KMS-11 (cell line): ENCODE measurements at regions not wholly inside any gene's neighbourhood (a gene's known extent, or its start where the extent isn't known, plus 50 kb on each side); places are given as distances from the start of the nearest gene placed in this dataset.

ENCODE experiments used
- H2AFZ ChIP-seq: fragments of 200-600 bp; sonication (generic); 2 replicates; pipeline ENCODE4 v1.6.1; 2016; ENCODE audit warnings: antibody characterized with exemption, mixed run types, low read depth
- H3K27ac ChIP-seq: fragments of 200-600 bp; sonication (generic); 2 replicates; pipeline ENCODE4 v1.6.1; 2016; ENCODE audit warnings: mild to moderate bottlenecking, mixed run types
- H3K27me3 ChIP-seq: fragments of 200-600 bp; sonication (generic); 2 replicates; pipeline ENCODE4 v1.6.1; 2017; ENCODE audit warnings: mild to moderate bottlenecking, low read depth, mixed run types, moderate library complexity; ENCODE audit not compliant: insufficient read depth
- H3K36me3 ChIP-seq: fragments of 200-600 bp; sonication (generic); 2 replicates; pipeline ENCODE4 v1.6.1; 2017; ENCODE audit warnings: mild to moderate bottlenecking, mixed run types; ENCODE audit not compliant: insufficient read depth
- H3K4me1 ChIP-seq: fragments of 200-600 bp; sonication (generic); 2 replicates; pipeline ENCODE4 v1.6.1; 2016; ENCODE audit warnings: mild to moderate bottlenecking, low read depth, mixed run types; ENCODE audit not compliant: poor library complexity, severe bottlenecking
- H3K4me2 ChIP-seq: fragments of 200-600 bp; sonication (generic); 2 replicates; pipeline ENCODE4 v1.7.0; 2016; ENCODE audit warnings: mild to moderate bottlenecking, mixed run types
- H3K4me3 ChIP-seq: fragments of 200-600 bp; sonication (generic); IDR thresholded peaks from 2 replicates; pipeline ENCODE4 v1.6.1; 2017; ENCODE audit warnings: low read depth, low read length, mixed read lengths; ENCODE audit not compliant: insufficient read depth
- H3K79me2 ChIP-seq: fragments of 200-600 bp; sonication (generic); 2 replicates; pipeline ENCODE4 v1.6.1; 2016; ENCODE audit warnings: low read depth, mixed run types; ENCODE audit not compliant: insufficient read depth
- H3K9ac ChIP-seq: fragments of 200-600 bp; sonication (generic); 2 replicates; pipeline ENCODE4 v1.6.1; 2016; ENCODE audit warnings: mild to moderate bottlenecking, mixed run types
- H4K20me1 ChIP-seq: fragments of 200-600 bp; sonication (generic); 2 replicates; pipeline ENCODE4 v1.6.1; 2016; ENCODE audit warnings: mild to moderate bottlenecking, mixed run types; ENCODE audit not compliant: insufficient read depth
- TF ChIP-seq, protein P1 (sequence below): fragments of 200-600 bp; sonication (generic); conservative IDR thresholded peaks from 2 replicates; pipeline ENCODE4 v1.6.1; 2017; ENCODE audit warnings: low read depth, mild to moderate bottlenecking, antibody characterized with exemption, low read length, moderate library complexity, mixed read lengths

DNA sequence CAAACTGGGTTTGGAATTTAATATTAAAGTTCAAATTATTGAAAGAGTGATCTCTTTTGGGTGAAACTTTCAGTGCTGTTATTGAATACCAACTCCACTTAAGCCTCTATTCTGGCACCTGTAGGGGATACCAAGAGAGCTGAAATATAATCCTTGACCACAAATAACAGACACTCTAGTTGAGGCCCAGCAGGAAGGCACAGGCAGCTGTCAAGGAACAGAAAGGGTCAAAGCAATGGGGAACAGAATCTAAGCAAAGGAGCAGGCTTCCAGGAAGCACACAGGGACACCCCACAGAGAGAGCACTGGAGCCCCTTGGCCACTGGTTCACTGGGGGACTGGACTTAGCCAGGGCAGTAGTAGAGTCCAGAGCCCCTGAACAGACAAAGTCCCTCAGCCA is 120.9 kb upstream of the SFSWAP start:
- no peaks in the 10 kb centered on the region for H3K4me1 ChIP-seq
- H4K20me1 ChIP-seq: no peaks in the 10 kb centered on the region
- H3K27me3 ChIP-seq: no peaks in the 10 kb centered on the region
- H3K79me2 ChIP-seq: no peaks in the 10 kb centered on the region
- no peak overlapping the region for H3K9ac ChIP-seq
- no peak overlapping the region for H3K4me2 ChIP-seq
- no peaks in the 10 kb centered on the region for H3K36me3 ChIP-seq
- no peak overlapping the region for H3K4me3 ChIP-seq
- H2AFZ ChIP-seq: no peak overlapping the region
- no peak overlapping the region for H3K27ac ChIP-seq
- TF ChIP-seq, protein P1, sequence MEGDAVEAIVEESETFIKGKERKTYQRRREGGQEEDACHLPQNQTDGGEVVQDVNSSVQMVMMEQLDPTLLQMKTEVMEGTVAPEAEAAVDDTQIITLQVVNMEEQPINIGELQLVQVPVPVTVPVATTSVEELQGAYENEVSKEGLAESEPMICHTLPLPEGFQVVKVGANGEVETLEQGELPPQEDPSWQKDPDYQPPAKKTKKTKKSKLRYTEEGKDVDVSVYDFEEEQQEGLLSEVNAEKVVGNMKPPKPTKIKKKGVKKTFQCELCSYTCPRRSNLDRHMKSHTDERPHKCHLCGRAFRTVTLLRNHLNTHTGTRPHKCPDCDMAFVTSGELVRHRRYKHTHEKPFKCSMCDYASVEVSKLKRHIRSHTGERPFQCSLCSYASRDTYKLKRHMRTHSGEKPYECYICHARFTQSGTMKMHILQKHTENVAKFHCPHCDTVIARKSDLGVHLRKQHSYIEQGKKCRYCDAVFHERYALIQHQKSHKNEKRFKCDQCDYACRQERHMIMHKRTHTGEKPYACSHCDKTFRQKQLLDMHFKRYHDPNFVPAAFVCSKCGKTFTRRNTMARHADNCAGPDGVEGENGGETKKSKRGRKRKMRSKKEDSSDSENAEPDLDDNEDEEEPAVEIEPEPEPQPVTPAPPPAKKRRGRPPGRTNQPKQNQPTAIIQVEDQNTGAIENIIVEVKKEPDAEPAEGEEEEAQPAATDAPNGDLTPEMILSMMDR: no peak

DNA sequence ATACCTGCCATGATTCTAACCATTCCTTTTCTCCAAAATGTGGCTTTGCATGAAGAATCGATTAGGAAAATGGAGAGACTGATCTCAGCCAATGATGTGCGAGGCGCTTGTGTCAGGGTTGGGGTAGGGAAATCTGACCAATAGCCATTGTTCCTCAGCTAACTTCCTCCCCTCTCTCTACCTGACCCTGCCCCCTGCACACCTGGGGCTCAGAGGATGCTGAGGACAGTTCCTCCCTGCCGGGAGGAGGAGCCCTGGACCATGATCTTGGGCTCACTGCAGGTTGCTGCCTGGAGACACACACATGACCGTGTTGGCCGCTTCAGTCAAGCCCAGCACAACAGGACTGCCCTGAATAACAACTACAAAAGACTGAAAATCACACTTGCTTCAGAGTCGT is 119.8 kb upstream of the SFSWAP start:
- H3K79me2 ChIP-seq: no peaks in the 10 kb centered on the region
- peaks cover 6% of the 10 kb centered on the region; the same call in 1 of the 2 replicates for H3K27me3 ChIP-seq
- no peak overlapping the region for H3K4me2 ChIP-seq
- H2AFZ ChIP-seq: no peak overlapping the region
- H3K4me1 ChIP-seq: no peaks in the 10 kb centered on the region
- no peak overlapping the region for H3K27ac ChIP-seq
- TF ChIP-seq, protein P1: no peak
- no peaks in the 10 kb centered on the region for H4K20me1 ChIP-seq
- no peak overlapping the region for H3K4me3 ChIP-seq
- H3K9ac ChIP-seq: no peak overlapping the region
- H3K36me3 ChIP-seq: no peaks in the 10 kb centered on the region

DNA sequence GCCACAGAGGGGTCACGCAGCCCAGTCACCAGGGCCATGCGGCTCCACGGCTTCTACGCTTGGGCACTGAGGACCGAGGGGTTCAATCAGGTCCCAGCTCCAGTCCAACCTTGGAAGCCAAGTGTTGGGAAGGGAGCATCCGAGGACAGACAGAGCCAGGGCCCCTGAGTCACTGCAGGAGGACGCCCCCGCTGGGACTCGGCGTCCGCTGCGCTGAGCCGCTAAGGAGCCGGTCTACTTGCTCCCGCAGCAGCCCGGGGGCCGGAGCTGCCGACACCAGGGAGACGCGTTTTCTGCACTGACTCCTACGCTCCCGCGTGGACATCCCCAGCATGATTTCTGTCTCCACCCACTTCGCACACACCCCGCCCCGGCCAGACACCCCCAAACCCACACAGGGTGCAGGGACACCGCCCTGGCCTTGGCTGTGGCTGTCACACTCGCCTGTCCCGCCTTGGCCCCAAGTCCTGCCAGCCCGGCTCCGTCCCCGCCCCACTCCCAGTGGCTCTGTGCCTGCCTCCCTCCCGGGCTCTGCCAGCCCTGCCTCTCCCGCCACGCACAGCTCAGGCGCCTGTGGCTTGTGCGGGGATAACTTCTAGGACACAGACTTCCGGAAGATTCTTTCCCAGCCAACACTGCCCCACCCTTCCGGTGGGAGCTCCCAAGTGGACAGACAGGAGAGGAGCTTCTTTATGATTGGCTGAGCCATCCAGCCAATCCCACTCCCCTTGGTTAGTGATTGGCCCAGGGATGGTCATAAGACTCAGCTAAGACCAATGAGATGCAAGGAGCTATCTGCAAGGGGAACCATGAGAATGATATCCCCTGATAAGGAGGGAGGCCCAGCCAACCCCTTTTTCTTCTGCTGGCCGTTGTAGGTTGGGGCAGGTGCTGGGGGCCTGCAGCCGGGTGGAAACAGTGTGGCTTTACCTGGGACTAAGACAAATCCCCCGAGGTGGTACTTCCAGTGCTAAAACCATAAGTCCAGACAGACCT is 118.9 kb upstream of the SFSWAP start:
- Histone ChIP-seq H3K27me3 (peaks cover 6% of the 10 kb centered on the region; the same call in 1 of the 2 replicates), H4K20me1 (no peaks in the 10 kb centered on the region), H3K4me3 (no peak overlapping the region), H3K4me1 (no peaks in the 10 kb centered on the region), H3K4me2 (no peak overlapping the region), H2AFZ (no peak overlapping the region), H3K36me3 (no peaks in the 10 kb centered on the region), H3K79me2 (no peaks in the 10 kb centered on the region), H3K27ac (no peak overlapping the region), H3K9ac (no peak overlapping the region)
- TF ChIP-seq, protein P1: no peak

- Histone ChIP-seq H3K4me3 (no peak overlapping the region), H2AFZ (no peak overlapping the region), H3K9ac (no peak overlapping the region), H3K36me3 (no peaks in the 10 kb centered on the region), H3K4me2 (no peak overlapping the region), H3K79me2 (no peaks in the 10 kb centered on the region), H4K20me1 (no peaks in the 10 kb centered on the region), H3K27ac (no peak overlapping the region), H3K27me3 (peaks cover 6% of the 10 kb centered on the region; the same call in 1 of the 2 replicates), H3K4me1 (no peaks in the 10 kb centered on the region)
- TF ChIP-seq, protein P1: no peak
Observed at GRCh38 chr12:131592972-131593371, 117.9 kb upstream of the SFSWAP start.
